ENCODE measurements at regions not wholly inside any gene's neighbourhood (a gene's known extent, or its start where the extent isn't known, plus 50 kb on each side); places are given as distances from the start of the nearest gene placed in this dataset.

- POLR2A ChIA-PET: no interaction called here
- Mint-ChIP-seq H3K4me3 (no peak overlapping the region), H3K4me1 (no peaks in the 10 kb centered on the region), H3K27ac (no peak overlapping the region), H3K36me3 (ENCODE audit: low read depth) (no peaks in the 10 kb centered on the region), H3K27me3 (no peaks in the 10 kb centered on the region), H3K9me3 (peaks cover 6% of the 10 kb centered on the region)
- ATAC-seq (ENCODE audit: low read depth) (no peak), DNase-seq (no peak)
- CTCF ChIA-PET: no interaction called here
- intact Hi-C loops (cut with micrococcal nuclease): no loop called here
- no peak for TF ChIP-seq CTCF (IDR thresholded peaks at IDR 0.05)
Observed at GRCh38 chr5:106167766-106168165, 1503.0 kb downstream of the EFNA5 start.

GRCh38 chr5:106163233-106163632 is 1507.5 kb downstream of the EFNA5 start:
- H3K4me3 Mint-ChIP-seq: no peak overlapping the region
- CTCF ChIA-PET: no interaction called here
- no peaks in the 10 kb centered on the region for H3K27me3 Mint-ChIP-seq
- no peak overlapping the region for H3K27ac Mint-ChIP-seq
- H3K36me3 Mint-ChIP-seq (ENCODE audit: low read depth): no peaks in the 10 kb centered on the region
- H3K4me1 Mint-ChIP-seq: no peaks in the 10 kb centered on the region
- intact Hi-C loops (cut with micrococcal nuclease): no loop called here
- H3K9me3 Mint-ChIP-seq: no peaks in the 10 kb centered on the region
- DNase-seq (no peak), ATAC-seq (ENCODE audit: low read depth) (no peak)
- TF ChIP-seq CTCF (IDR thresholded peaks at IDR 0.05): no peak
- POLR2A ChIA-PET: no interaction called here

GRCh38 chr5:106159616-106160015 is 1511.1 kb downstream of the EFNA5 start:
- intact Hi-C loops (cut with micrococcal nuclease): no loop called here
- TF ChIP-seq CTCF (IDR thresholded peaks at IDR 0.05): no peak
- POLR2A ChIA-PET: no interaction called here
- CTCF ChIA-PET: interaction anchor here (1.1 kb wide), 1 partner anchor 22 kb away, joined by 3 read pairs; no protein-coding TSS in a partner anchor
- H3K4me1 Mint-ChIP-seq: no peaks in the 10 kb centered on the region
- H3K27ac Mint-ChIP-seq: no peak overlapping the region
- H3K27me3 Mint-ChIP-seq: no peaks in the 10 kb centered on the region
- DNase-seq (no peak), ATAC-seq (ENCODE audit: low read depth) (no peak)
- no peaks in the 10 kb centered on the region for H3K36me3 Mint-ChIP-seq (ENCODE audit: low read depth)
- H3K4me3 Mint-ChIP-seq: no peak overlapping the region
- peaks cover 2% of the 10 kb centered on the region for H3K9me3 Mint-ChIP-seq

GRCh38 chr5:106154280-106154716 is 1516.4 kb downstream of the EFNA5 start:
- no peak overlapping the region for H3K27ac Mint-ChIP-seq
- no peak for TF ChIP-seq CTCF (IDR thresholded peaks at IDR 0.05)
- peaks cover 12% of the 10 kb centered on the region for H3K9me3 Mint-ChIP-seq
- intact Hi-C loops (cut with micrococcal nuclease): no loop called here
- ATAC-seq (ENCODE audit: low read depth) (no peak), DNase-seq (no peak)
- H3K4me1 Mint-ChIP-seq: no peaks in the 10 kb centered on the region
- ChIA-PET POLR2A (no interaction called here), CTCF (no interaction called here)
- no peak overlapping the region for H3K4me3 Mint-ChIP-seq
- no peaks in the 10 kb centered on the region for H3K27me3 Mint-ChIP-seq
- H3K36me3 Mint-ChIP-seq (ENCODE audit: low read depth): no peaks in the 10 kb centered on the region

- TF ChIP-seq CTCF (IDR thresholded peaks at IDR 0.05): no peak
- ChIA-PET CTCF (no interaction called here), POLR2A (no interaction called here)
- no peak overlapping the region for H3K4me3 Mint-ChIP-seq
- DNase-seq (no peak), ATAC-seq (ENCODE audit: low read depth) (no peak)
- no peaks in the 10 kb centered on the region for H3K4me1 Mint-ChIP-seq
- no peaks in the 10 kb centered on the region for H3K27me3 Mint-ChIP-seq
- H3K36me3 Mint-ChIP-seq (ENCODE audit: low read depth): no peaks in the 10 kb centered on the region
- intact Hi-C loops (cut with micrococcal nuclease): no loop called here
- H3K9me3 Mint-ChIP-seq: peaks cover 12% of the 10 kb centered on the region
- no peak overlapping the region for H3K27ac Mint-ChIP-seq
Observed at GRCh38 chr5:106152569-106152968, 1518.2 kb downstream of the EFNA5 start.

All from activated B cell treated with CpG ODN at 0.5 μM for 24 hours (primary cell).